KG1 (cell line): ENCODE measurements at regions not wholly inside any gene's neighbourhood (a gene's known extent, or its start where the extent isn't known, plus 50 kb on each side); places are given as distances from the start of the nearest gene placed in this dataset.
"Not testable (repeated sequence)": the region's sequence is repeated elsewhere in the genome, so short reads cannot be mapped to it uniquely, and the experiment has no call there.

Experiments used
- DNase-seq: peaks from one replicate; lab custom pipeline; 2025; lab: John Stamatoyannopoulos, UW

DNA sequence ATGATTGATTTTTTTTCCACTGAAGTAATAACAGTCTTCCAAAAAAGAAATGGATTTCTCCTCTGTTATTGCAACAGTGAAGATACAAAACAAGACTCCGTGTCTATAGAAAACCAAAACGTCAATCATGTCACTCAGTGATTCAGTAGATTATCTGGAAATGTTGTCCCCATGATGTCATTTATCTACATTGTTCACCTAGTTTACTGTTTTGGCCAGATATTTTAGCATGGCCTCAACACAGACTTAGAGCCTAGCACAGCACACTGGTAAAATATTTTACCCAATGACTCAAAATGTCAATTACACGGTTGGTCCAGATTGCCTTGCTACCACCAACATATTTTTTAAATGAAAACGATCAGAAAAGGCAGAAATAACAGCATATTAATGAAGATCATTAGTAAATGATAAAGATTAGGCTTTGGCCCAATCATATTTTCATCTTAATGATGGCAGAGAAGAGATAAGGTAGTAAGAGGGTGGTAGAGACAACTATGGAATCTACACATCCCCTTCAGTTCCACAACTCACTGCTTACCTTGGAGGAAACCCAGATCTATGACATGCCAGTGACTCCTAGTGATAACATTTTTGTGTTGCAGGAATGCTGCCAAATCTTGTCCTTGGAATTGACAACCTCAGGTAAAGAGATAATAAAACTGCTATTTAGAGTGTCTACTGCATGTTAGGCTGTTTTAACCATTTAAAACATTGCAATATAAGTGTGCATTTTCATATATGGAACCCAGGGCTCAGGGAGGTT, 347.7 kb upstream of the ARPP21 start:
- DNase-seq, result no peak

DNA sequence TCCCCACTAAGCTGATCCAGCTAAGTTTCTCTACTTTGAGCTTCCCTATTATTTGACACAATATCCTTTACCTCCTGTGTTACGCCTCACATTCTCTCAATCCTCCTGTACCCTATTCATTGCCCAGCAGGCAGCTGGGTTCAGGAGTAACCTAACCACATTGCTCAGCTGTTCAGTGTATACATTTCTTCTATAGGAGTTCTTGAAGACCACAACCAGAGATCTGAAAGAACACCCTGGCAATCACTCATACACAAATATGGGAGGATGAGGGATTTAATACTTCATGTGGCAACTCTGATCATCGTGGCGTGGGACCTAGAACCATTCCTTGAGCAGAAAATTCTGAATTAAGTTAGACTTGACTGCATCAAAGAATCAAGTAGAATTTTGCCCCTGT, 346.8 kb upstream of the ARPP21 start:
- no peak for DNase-seq

DNA sequence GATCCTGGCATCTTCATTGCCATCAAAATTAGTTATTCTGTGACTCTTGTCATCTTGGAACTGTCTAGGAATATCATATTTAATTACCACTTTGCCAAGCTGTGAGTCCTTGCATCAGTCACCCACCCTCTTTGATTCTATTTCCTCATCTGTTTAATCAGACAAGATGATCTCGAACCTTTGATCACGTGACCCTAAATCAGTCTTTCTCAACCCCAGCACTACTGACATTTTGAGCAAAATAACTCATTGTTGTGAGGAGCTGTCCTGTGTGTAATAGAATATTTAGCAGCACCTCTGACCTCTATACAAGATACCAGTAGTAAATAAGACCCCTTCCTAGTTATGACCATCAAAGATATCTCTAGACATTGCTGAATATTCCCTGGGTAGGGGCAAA, 343.4 kb upstream of the ARPP21 start:
- no peak for DNase-seq

GRCh38 chr3:35296533-35296932, 342.8 kb upstream of the ARPP21 start:
- no peak for DNase-seq

- DNase-seq, result not testable (repeated sequence)
Observed at GRCh38 chr3:35296944-35297343, 342.4 kb upstream of the ARPP21 start.

DNA sequence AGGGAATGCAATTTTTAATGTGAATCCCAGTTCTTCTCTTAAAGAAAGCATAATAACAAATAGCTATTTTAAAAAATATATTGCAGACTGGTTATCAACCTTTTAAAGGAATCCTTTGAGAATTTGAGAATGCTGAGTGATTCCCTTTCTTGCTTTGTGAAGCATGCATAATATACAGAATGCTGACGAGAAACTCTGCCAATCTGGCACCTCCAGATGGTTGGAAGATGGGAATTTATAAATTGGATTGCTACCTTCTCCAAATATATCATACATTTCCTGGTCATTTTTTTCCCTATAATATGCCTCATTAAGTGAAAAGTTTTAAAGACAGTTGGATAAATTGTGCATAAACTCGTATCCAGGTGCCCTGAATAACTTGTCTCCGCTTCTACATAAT, 333.9 kb upstream of the ARPP21 start:
- no peak for DNase-seq

DNA sequence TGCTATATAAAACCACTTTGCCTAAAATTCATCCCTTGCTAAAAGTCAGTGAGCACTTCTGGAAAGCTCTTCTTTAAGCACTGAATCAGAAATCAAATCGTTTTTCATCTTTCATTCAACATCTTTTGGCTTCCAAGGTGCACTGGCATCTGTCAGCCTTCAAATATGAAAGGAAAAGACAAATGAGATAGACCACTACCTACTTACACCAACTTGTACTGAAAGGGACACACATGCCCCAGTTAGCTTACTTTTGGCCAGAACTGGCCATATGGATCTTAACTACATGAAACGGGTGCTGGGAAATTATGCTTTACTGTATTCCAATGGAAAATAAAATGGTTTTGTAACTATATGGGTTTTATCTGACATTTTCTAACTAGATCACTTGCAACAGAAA, 332.0 kb upstream of the ARPP21 start:
- no peak for DNase-seq

- not testable (repeated sequence) for DNase-seq
Observed at GRCh38 chr3:35316841-35317240, 322.5 kb upstream of the ARPP21 start.

- no peak for DNase-seq
Observed at GRCh38 chr3:35320646-35321407, 318.5 kb upstream of the ARPP21 start.

- no peak for DNase-seq
Observed at GRCh38 chr3:35322070-35322469, 317.3 kb upstream of the ARPP21 start.

DNA sequence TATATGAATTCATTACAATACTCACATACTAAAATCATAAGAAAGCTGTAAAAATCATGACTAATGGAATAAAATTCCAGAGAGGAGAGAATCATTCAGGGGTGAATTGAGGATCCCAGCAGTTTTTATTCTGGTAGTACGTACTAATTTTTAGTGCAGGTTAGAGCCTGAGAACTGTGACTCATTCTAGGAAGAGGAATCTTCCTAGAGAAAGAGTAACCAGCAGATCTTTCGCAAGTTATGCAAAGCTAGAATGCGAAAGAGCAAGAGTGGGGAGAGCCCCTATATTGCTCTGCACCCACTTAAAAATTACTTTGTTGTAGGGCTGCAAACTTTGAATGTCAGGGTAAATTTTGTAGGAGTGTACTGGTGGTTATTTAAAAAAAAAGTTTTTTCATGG, 303.6 kb upstream of the ARPP21 start:
- no peak for DNase-seq

DNA sequence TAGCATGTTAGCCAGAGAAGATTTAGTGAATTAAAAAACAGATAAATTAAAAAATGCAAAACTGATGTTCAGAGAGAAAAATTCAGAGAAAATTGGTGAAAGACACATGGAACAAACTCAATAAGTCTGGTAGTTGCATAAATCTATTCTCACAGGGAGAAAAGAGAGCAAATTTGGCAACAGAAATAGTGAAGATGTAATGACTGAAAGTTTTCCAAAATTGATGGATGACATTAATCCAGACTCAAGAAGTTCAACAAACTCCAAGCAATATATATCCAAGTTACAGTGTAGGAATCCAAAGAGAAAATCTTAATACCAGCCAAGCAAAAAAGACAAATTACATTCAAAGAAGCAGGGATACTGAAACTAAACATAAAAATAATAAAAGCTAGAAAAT, 302.7 kb upstream of the ARPP21 start:
- DNase-seq, result no peak

GRCh38 chr3:35338186-35338585, 301.1 kb upstream of the ARPP21 start:
- DNase-seq, result no peak

DNA sequence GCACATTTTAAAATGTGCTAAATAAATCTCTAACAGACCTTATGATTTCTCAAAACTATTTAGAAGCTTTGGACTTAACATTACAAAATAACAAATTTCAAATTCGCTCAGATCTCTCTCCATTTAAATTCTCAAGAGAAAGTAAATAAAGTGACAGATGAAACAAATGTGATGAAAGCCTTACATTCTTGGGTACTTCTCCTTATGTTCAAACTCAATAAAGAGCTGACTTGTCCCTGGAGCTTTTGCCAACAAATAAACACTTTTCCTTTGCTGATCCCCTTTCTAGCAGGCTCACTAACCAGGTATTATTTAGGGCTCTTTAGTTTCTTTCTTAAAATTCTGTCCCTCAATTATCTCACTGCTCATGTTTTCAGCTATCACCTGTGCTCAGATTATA, 259.1 kb upstream of the ARPP21 start:
- DNase-seq, result no peak

GRCh38 chr3:35383216-35383615, 256.1 kb upstream of the ARPP21 start:
- DNase-seq, result no peak

- DNase-seq, result no peak
Observed at GRCh38 chr3:35383719-35384555, 255.4 kb upstream of the ARPP21 start.

DNA sequence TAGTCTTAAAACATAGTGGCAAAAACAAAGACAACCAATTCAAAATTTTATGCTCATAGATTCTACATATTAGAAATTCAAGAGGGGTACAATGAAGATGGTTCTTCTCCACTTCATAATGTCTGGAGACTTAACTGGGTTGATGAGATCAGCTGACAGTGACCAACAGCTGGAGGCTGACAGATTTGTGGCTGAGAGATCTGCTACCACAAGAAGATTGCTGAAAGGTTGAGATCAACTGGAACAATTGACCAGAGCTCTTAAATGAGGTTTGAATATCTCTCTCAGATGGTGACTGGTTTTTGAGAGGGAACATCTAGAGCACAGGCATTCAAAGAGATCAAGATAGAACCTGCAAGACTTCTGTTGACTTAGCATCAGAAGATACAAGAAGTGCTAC, 254.1 kb upstream of the ARPP21 start:
- no peak for DNase-seq

- DNase-seq, result no peak
Observed at GRCh38 chr3:35389907-35390306, 249.4 kb upstream of the ARPP21 start.

GRCh38 chr3:35392187-35392586, 247.1 kb upstream of the ARPP21 start:
- no peak for DNase-seq

GRCh38 chr3:35393901-35394799, 245.2 kb upstream of the ARPP21 start:
- DNase-seq, result no peak

DNA sequence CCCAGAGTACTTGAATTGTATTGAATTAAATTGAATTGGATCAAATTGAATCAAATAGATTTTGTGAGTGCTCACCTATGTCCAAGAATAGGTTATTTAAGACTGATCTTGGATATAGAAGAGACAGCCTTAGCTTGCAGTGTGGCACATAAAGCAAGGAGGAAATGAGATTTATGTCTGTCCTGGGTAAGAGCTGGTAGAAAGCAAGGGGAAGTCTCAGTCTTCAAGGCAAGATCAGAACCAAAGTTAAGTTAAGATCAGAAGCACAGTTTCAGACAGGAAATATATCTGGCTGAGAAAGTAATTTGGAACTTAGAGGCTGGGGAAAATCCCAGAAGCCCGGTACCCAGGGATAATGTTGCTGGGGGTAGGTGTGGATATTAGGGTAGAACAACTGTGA, 244.4 kb upstream of the ARPP21 start:
- no peak for DNase-seq

DNA sequence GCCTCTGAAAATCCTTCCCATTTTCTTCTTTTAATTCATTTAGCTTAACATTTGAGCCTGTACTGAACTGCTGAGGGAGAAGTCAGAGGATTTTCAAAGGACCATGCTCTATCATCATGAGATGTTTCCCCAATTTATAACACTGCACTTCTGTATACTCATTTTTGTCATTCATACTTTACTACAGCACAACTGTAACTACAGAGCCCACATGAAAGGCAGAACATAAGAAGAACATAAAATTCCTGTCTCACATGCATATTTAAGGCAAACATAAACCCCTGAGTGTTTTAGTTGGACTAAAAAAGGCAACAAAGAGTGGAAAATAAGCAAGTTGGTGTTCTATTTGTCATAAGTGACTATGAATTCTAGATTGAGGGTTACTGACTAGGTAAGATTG, 237.7 kb upstream of the ARPP21 start:
- no peak for DNase-seq
